ENCODE measurements at regions not wholly inside any gene's neighbourhood (a gene's known extent, or its start where the extent isn't known, plus 50 kb on each side); places are given as distances from the start of the nearest gene placed in this dataset.
"Not testable (repeated sequence)": the region's sequence is repeated elsewhere in the genome, so short reads cannot be mapped to it uniquely, and the experiment has no call there.

- no peaks in the 10 kb centered on the region for H3K9me3 ChIP-seq (ENCODE audit: low read length)
- H4K20me1 ChIP-seq (ENCODE audit: insufficient read depth, low read length): no peaks in the 10 kb centered on the region
- H3K4me3 ChIP-seq (ENCODE audit: low read depth, low read length, poor library complexity, severe bottlenecking): no peak overlapping the region
- H3K9me2 ChIP-seq (ENCODE audit: low read depth, low read length): no peaks in the 10 kb centered on the region
- TF ChIP-seq EZH2 (IDR thresholded peaks at IDR 0.05; ENCODE audit: borderline replicate concordance, low read length): no peak
- no peaks in the 10 kb centered on the region for H3F3A ChIP-seq (ENCODE audit: insufficient read depth, low read length)
- H3K4me2 ChIP-seq (ENCODE audit: low read length): no peak overlapping the region
- H3K27me3 ChIP-seq (ENCODE audit: insufficient read depth, low read length): no peaks in the 10 kb centered on the region
- H3K4me1 ChIP-seq (ENCODE audit: insufficient read depth, low read length, severe bottlenecking): no peaks in the 10 kb centered on the region
- H3K36me3 ChIP-seq (ENCODE audit: insufficient read depth, low read length): no peaks in the 10 kb centered on the region
- no peak overlapping the region for H2AFZ ChIP-seq (ENCODE audit: low read length)
- H3K27ac ChIP-seq (ENCODE audit: low read depth, low read length, poor library complexity, severe bottlenecking): no peak overlapping the region
- no peaks in the 10 kb centered on the region for H3K79me2 ChIP-seq (ENCODE audit: insufficient read depth, low read length)
- no peak overlapping the region for H3K9ac ChIP-seq (ENCODE audit: low read length)
Observed at GRCh38 chr12:97075161-97075933, 168.3 kb downstream of the NEDD1 start.

GRCh38 chr12:97075934-97076630 is 169.0 kb downstream of the NEDD1 start:
- Histone ChIP-seq H3K4me3 (ENCODE audit: low read depth, low read length, poor library complexity, severe bottlenecking) (no peak overlapping the region), H3K4me1 (ENCODE audit: insufficient read depth, low read length, severe bottlenecking) (no peaks in the 10 kb centered on the region), H3K9me3 (ENCODE audit: low read length) (no peaks in the 10 kb centered on the region), H3K4me2 (ENCODE audit: low read length) (no peak overlapping the region), H4K20me1 (ENCODE audit: insufficient read depth, low read length) (no peaks in the 10 kb centered on the region), H3F3A (ENCODE audit: insufficient read depth, low read length) (no peaks in the 10 kb centered on the region), H3K9me2 (ENCODE audit: low read depth, low read length) (no peaks in the 10 kb centered on the region), H3K9ac (ENCODE audit: low read length) (no peak overlapping the region), H3K36me3 (ENCODE audit: insufficient read depth, low read length) (no peaks in the 10 kb centered on the region), H2AFZ (ENCODE audit: low read length) (no peak overlapping the region), H3K27ac (ENCODE audit: low read depth, low read length, poor library complexity, severe bottlenecking) (no peak overlapping the region), H3K27me3 (ENCODE audit: insufficient read depth, low read length) (no peaks in the 10 kb centered on the region), H3K79me2 (ENCODE audit: insufficient read depth, low read length) (no peaks in the 10 kb centered on the region)
- TF ChIP-seq EZH2 (IDR thresholded peaks at IDR 0.05; ENCODE audit: borderline replicate concordance, low read length) (no peak), CTCF (IDR thresholded peaks at IDR 0.05; ENCODE audit: low read length) (no peak)

GRCh38 chr12:97076912-97077311 is 169.9 kb downstream of the NEDD1 start:
- not testable (repeated sequence) for H3K79me2 ChIP-seq (ENCODE audit: insufficient read depth, low read length); H3K4me3 ChIP-seq (ENCODE audit: low read depth, low read length, poor library complexity, severe bottlenecking); H3K9me3 ChIP-seq (ENCODE audit: low read length); H3K27ac ChIP-seq (ENCODE audit: low read depth, low read length, poor library complexity, severe bottlenecking); H3K27me3 ChIP-seq (ENCODE audit: insufficient read depth, low read length); H3F3A ChIP-seq (ENCODE audit: insufficient read depth, low read length); H3K4me2 ChIP-seq (ENCODE audit: low read length); H3K36me3 ChIP-seq (ENCODE audit: insufficient read depth, low read length); H3K4me1 ChIP-seq (ENCODE audit: insufficient read depth, low read length, severe bottlenecking); H3K9me2 ChIP-seq (ENCODE audit: low read depth, low read length); H2AFZ ChIP-seq (ENCODE audit: low read length); H4K20me1 ChIP-seq (ENCODE audit: insufficient read depth, low read length); H3K9ac ChIP-seq (ENCODE audit: low read length)

GRCh38 chr12:97082029-97082428 is 175.0 kb downstream of the NEDD1 start:
- TF ChIP-seq CTCF (IDR thresholded peaks at IDR 0.05; ENCODE audit: low read length) (no peak), EZH2 (IDR thresholded peaks at IDR 0.05; ENCODE audit: borderline replicate concordance, low read length) (no peak)
- H3F3A ChIP-seq (ENCODE audit: insufficient read depth, low read length): no peaks in the 10 kb centered on the region
- H3K36me3 ChIP-seq (ENCODE audit: insufficient read depth, low read length): no peaks in the 10 kb centered on the region
- no peak overlapping the region for H3K4me3 ChIP-seq (ENCODE audit: low read depth, low read length, poor library complexity, severe bottlenecking)
- no peaks in the 10 kb centered on the region for H3K9me3 ChIP-seq (ENCODE audit: low read length)
- no peaks in the 10 kb centered on the region for H3K4me1 ChIP-seq (ENCODE audit: insufficient read depth, low read length, severe bottlenecking)
- no peak overlapping the region for H3K27ac ChIP-seq (ENCODE audit: low read depth, low read length, poor library complexity, severe bottlenecking)
- H2AFZ ChIP-seq (ENCODE audit: low read length): no peak overlapping the region
- H3K79me2 ChIP-seq (ENCODE audit: insufficient read depth, low read length): no peaks in the 10 kb centered on the region
- no peak overlapping the region for H3K4me2 ChIP-seq (ENCODE audit: low read length)
- H3K9me2 ChIP-seq (ENCODE audit: low read depth, low read length): no peaks in the 10 kb centered on the region
- H3K9ac ChIP-seq (ENCODE audit: low read length): no peak overlapping the region
- H3K27me3 ChIP-seq (ENCODE audit: insufficient read depth, low read length): no peaks in the 10 kb centered on the region
- no peaks in the 10 kb centered on the region for H4K20me1 ChIP-seq (ENCODE audit: insufficient read depth, low read length)
